ENCODE measurements at regions not wholly inside any gene's neighbourhood (a gene's known extent, or its start where the extent isn't known, plus 50 kb on each side); places are given as distances from the start of the nearest gene placed in this dataset.

- TF ChIP-seq EZH2phosphoT487 (IDR thresholded peaks at IDR 0.05; ENCODE audit: insufficient read depth, low read depth) (no peak), EZH2 (IDR thresholded peaks at IDR 0.05; ENCODE audit: insufficient read depth, poor library complexity, severe bottlenecking) (no peak)
Observed at GRCh38 chr13:78012046-78012445, 93.4 kb upstream of the EDNRB start.

Data from GM23248 (cell line).